ENCODE measurements at regions not wholly inside any gene's neighbourhood (a gene's known extent, or its start where the extent isn't known, plus 50 kb on each side); places are given as distances from the start of the nearest gene placed in this dataset.

GRCh38 chrX:39577206-39577984 lies 520.4 kb downstream of the BCOR start:
- Histone ChIP-seq H3K4me2 (no peak overlapping the region), H3K79me2 (ENCODE audit: insufficient read depth, low read depth) (no peaks in the 10 kb centered on the region), H3K27me3 (ENCODE audit: insufficient read depth, low read depth) (no peaks in the 10 kb centered on the region), H3K9ac (no peak overlapping the region), H3K4me1 (ENCODE audit: low read depth, poor library complexity, severe bottlenecking) (peaks cover 16% of the 10 kb centered on the region), H4K20me1 (ENCODE audit: insufficient read depth) (no peaks in the 10 kb centered on the region), H3K36me3 (ENCODE audit: insufficient read depth) (no peaks in the 10 kb centered on the region), H2AFZ (ENCODE audit: low read depth) (no peak overlapping the region), H3K4me3 (IDR thresholded peaks at IDR 0.05; ENCODE audit: insufficient read depth, low read depth, low read length) (no peak overlapping the region), H3K27ac (no peak overlapping the region)
- TF ChIP-seq CTCF (conservative IDR thresholded peaks at IDR 0.05; ENCODE audit: low read depth, low read length), result no peak

GRCh38 chrX:39577985-39578869 lies 519.5 kb downstream of the BCOR start:
- TF ChIP-seq CTCF (conservative IDR thresholded peaks at IDR 0.05; ENCODE audit: low read depth, low read length), result no peak
- Histone ChIP-seq H4K20me1 (ENCODE audit: insufficient read depth) (no peaks in the 10 kb centered on the region), H3K27me3 (ENCODE audit: insufficient read depth, low read depth) (no peaks in the 10 kb centered on the region), H3K36me3 (ENCODE audit: insufficient read depth) (no peaks in the 10 kb centered on the region), H3K9ac (no peak overlapping the region), H3K4me1 (ENCODE audit: low read depth, poor library complexity, severe bottlenecking) (peaks cover 16% of the 10 kb centered on the region), H2AFZ (ENCODE audit: low read depth) (no peak overlapping the region; the same call in 1 of the 2 replicates), H3K4me2 (peak overlapping the region; percentile 17; the same call in 1 of the 2 replicates), H3K4me3 (IDR thresholded peaks at IDR 0.05; ENCODE audit: insufficient read depth, low read depth, low read length) (no peak overlapping the region), H3K79me2 (ENCODE audit: insufficient read depth, low read depth) (no peaks in the 10 kb centered on the region), H3K27ac (no peak overlapping the region)

- Histone ChIP-seq H3K27me3 (ENCODE audit: insufficient read depth, low read depth) (no peaks in the 10 kb centered on the region), H3K27ac (no peak overlapping the region), H3K36me3 (ENCODE audit: insufficient read depth) (no peaks in the 10 kb centered on the region), H2AFZ (ENCODE audit: low read depth) (no peak overlapping the region), H3K4me3 (IDR thresholded peaks at IDR 0.05; ENCODE audit: insufficient read depth, low read depth, low read length) (no peak overlapping the region), H4K20me1 (ENCODE audit: insufficient read depth) (no peaks in the 10 kb centered on the region), H3K9ac (no peak overlapping the region), H3K4me2 (no peak overlapping the region), H3K79me2 (ENCODE audit: insufficient read depth, low read depth) (no peaks in the 10 kb centered on the region), H3K4me1 (ENCODE audit: low read depth, poor library complexity, severe bottlenecking) (peaks cover 16% of the 10 kb centered on the region)
- TF ChIP-seq CTCF (conservative IDR thresholded peaks at IDR 0.05; ENCODE audit: low read depth, low read length), result no peak
Measured at GRCh38 chrX:39580043-39580442, 517.7 kb downstream of the BCOR start.

DNA sequence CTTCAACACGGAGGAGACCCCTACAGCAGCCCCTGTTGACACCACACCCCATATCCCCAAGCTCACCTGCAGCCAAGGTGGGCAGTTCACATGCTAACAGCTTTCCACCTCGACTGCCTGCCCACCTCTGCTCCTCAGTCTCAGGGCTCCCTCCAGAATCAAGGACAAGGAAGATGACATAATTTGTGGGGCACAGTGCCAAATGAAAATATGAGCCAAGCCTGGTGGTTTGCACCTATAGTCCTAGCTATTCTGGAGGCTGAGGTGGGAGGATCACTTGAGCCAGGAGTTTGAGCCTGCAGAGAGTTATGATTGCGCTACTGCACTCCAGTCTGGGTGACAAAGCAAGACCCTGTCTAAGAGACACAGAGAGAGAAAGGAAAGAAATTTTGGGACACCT lies 516.3 kb downstream of the BCOR start:
- TF ChIP-seq CTCF (conservative IDR thresholded peaks at IDR 0.05; ENCODE audit: low read depth, low read length), result no peak
- no peaks in the 10 kb centered on the region for H4K20me1 ChIP-seq (ENCODE audit: insufficient read depth)
- H3K4me2 ChIP-seq, result no peak overlapping the region

More for the DNA sequence above, 516.3 kb downstream of the BCOR start:
- Histone ChIP-seq H2AFZ (ENCODE audit: low read depth) (no peak overlapping the region), H3K36me3 (ENCODE audit: insufficient read depth) (no peaks in the 10 kb centered on the region), H3K4me1 (ENCODE audit: low read depth, poor library complexity, severe bottlenecking) (peaks cover 16% of the 10 kb centered on the region), H3K9ac (no peak overlapping the region), H3K79me2 (ENCODE audit: insufficient read depth, low read depth) (no peaks in the 10 kb centered on the region), H3K27me3 (ENCODE audit: insufficient read depth, low read depth) (no peaks in the 10 kb centered on the region), H3K4me3 (IDR thresholded peaks at IDR 0.05; ENCODE audit: insufficient read depth, low read depth, low read length) (no peak overlapping the region), H3K27ac (no peak overlapping the region)
